Psoas muscle (tissue), 7 donors: ENCODE measurements at regions not wholly inside any gene's neighbourhood (a gene's known extent, or its start where the extent isn't known, plus 50 kb on each side); places are given as distances from the start of the nearest gene placed in this dataset.

Source experiments
- ATAC-seq, 4 donors: fragments of 200-7000 bp; cut with Tn5 transposase; one replicate each; pipeline ENCODE4 v1.9.1; 2020; ENCODE audit warnings: moderate library complexity in 3 of 4, mild to moderate bottlenecking in 2 of 4
- DNase-seq, 2 donors: peaks; one replicate each; pipeline ENCODE4 v3.0.0-alpha.2; 2020
- H3K27ac ChIP-seq: fragments of 200-600 bp; one replicate; pipeline ENCODE4 v1.8.0; 2022
- H3K27me3 ChIP-seq, 3 donors: fragments of 200-600 bp in 1 of 3; one replicate each; pipeline versions ENCODE4 v1.6.1 to v1.8.0; 2013 to 2022; ENCODE audit warnings: low read length in 2 of 3, mild to moderate bottlenecking in 2 of 3, moderate library complexity in 1 of 3; ENCODE audit not compliant: insufficient read depth in 3 of 3
- H3K36me3 ChIP-seq, 2 donors: fragments of 200-600 bp in 1 of 2; one replicate each; pipeline versions ENCODE4 v1.6.1 to v1.8.0; 2013 to 2022; ENCODE audit warnings: low read depth in 1 of 2, mild to moderate bottlenecking in 1 of 2, moderate library complexity in 1 of 2; ENCODE audit not compliant: insufficient read depth in 1 of 2
- H3K4me1 ChIP-seq: fragments of 200-600 bp; one replicate; pipeline ENCODE4 v1.8.0; 2022
- H3K4me3 ChIP-seq: fragments of 200-600 bp; one replicate; pipeline ENCODE4 v1.8.0; 2022; ENCODE audit warnings: mild to moderate bottlenecking
- H3K9me3 ChIP-seq: fragments of 200-600 bp; one replicate; pipeline ENCODE4 v1.8.0; 2022
- CTCF ChIP-seq: fragments of 200-600 bp; IDR thresholded peaks from one replicate; pipeline ENCODE4 v1.8.0; 2022; ENCODE audit warnings: antibody characterized with exemption
- WGBS, 3 donors: extraction: QIAGEN DNeasy Blood & Tissue Kit; methylation state at CpG; one replicate each; pipeline versions ENCODE4 v1.1.6 to v1.1.7; 2013; 5-methylcytosine and 5-hydroxymethylcytosine counted together
- intact Hi-C, 2 donors: fragments of 100-400 bp; cut with DNase I; formaldehyde crosslinking; loops; one replicate each; pipeline versions ENCODE4 v1.11.0 to v1.14.2; 2022
- donor health status: healthy with polysubstance abuse.
- donor health status: DM: no; HTN: no; CAD: no; lungs with moderate emphysema.
- donor health status: Bipolar disorder and iron deficiency.
- donor health status: healthy.
- donor health status: DM: yes; HTN: yes; CAD: no.
- donor health status: DM: no; HTN: no; CAD: no.
- donor health status: DM: yes; HTN: yes; CAD: no.

GRCh38 chr6:101275251-101275650, 118.3 kb upstream of the GRIK2 start:
- TF ChIP-seq CTCF, result no peak
- peaks cover 2% of the 10 kb centered on the region for H3K9me3 ChIP-seq
- H3K27ac ChIP-seq, result no peak overlapping the region
- H3K4me3 ChIP-seq, result no peak overlapping the region
- H3K27me3 ChIP-seq, result no peaks in the 10 kb centered on the region
- DNase-seq (no peak), ATAC-seq (no peak)
- H3K36me3 ChIP-seq, result no peaks in the 10 kb centered on the region
- intact Hi-C loops, result no loop called here
- WGBS, 3 donors, result 89 to 92% (median 89%) methylated on average over 5 of the region's 5 CpGs
- no peaks in the 10 kb centered on the region for H3K4me1 ChIP-seq

GRCh38 chr6:101276066-101276465, 117.4 kb upstream of the GRIK2 start:
- no peak overlapping the region for H3K4me3 ChIP-seq
- DNase-seq, result no peak
- no peak for ATAC-seq
- no peaks in the 10 kb centered on the region for H3K36me3 ChIP-seq
- no peak overlapping the region for H3K27ac ChIP-seq
- H3K9me3 ChIP-seq, result no peaks in the 10 kb centered on the region
- H3K27me3 ChIP-seq, result no peaks in the 10 kb centered on the region
- intact Hi-C loops, result no loop called here
- H3K4me1 ChIP-seq, result no peaks in the 10 kb centered on the region
- no peak for TF ChIP-seq CTCF

- intact Hi-C loops, result no loop called here
- no peak for ATAC-seq
These were observed 114.1 kb upstream of the GRIK2 start for GRCh38 chr6:101279410-101279809.

GRCh38 chr6:101281266-101281665, 112.2 kb upstream of the GRIK2 start:
- no peak overlapping the region for H3K27ac ChIP-seq
- no peaks in the 10 kb centered on the region for H3K27me3 ChIP-seq
- intact Hi-C loops, result no loop called here
- H3K36me3 ChIP-seq, result no peaks in the 10 kb centered on the region
- no peak for ATAC-seq
- TF ChIP-seq CTCF, result no peak
- no peak for DNase-seq
- H3K4me3 ChIP-seq, result no peak overlapping the region
- H3K4me1 ChIP-seq, result no peaks in the 10 kb centered on the region
- no peaks in the 10 kb centered on the region for H3K9me3 ChIP-seq

More at GRCh38 chr6:101279410-101279809, 114.1 kb upstream of the GRIK2 start:
- no peak for DNase-seq
- H3K27ac ChIP-seq, result no peak overlapping the region
- no peaks in the 10 kb centered on the region for H3K9me3 ChIP-seq
- TF ChIP-seq CTCF, result no peak
- no peaks in the 10 kb centered on the region for H3K36me3 ChIP-seq
- no peaks in the 10 kb centered on the region for H3K4me1 ChIP-seq
- H3K4me3 ChIP-seq, result no peak overlapping the region
- no peaks in the 10 kb centered on the region for H3K27me3 ChIP-seq

- no peaks in the 10 kb centered on the region for H3K36me3 ChIP-seq
- WGBS, 3 donors, result 86 to 88% (median 88%) methylated on average over 6 of the region's 6 CpGs
- H3K27me3 ChIP-seq, result no peaks in the 10 kb centered on the region
- no peak for TF ChIP-seq CTCF
- intact Hi-C loops, result no loop called here
- no peaks in the 10 kb centered on the region for H3K9me3 ChIP-seq
- H3K4me1 ChIP-seq, result no peaks in the 10 kb centered on the region
- ATAC-seq, result no peak
- H3K27ac ChIP-seq, result no peak overlapping the region
- H3K4me3 ChIP-seq, result no peak overlapping the region
- DNase-seq, result peak in 1 of 2 donors; percentile 34
These were observed 109.4 kb upstream of the GRIK2 start for GRCh38 chr6:101284131-101284530.
